ENCODE measurements at regions not wholly inside any gene's neighbourhood (a gene's known extent, or its start where the extent isn't known, plus 50 kb on each side); places are given as distances from the start of the nearest gene placed in this dataset.

- ChIA-PET CTCF (no interaction called here), RAD21 (ENCODE audit: low non-redundant PET in 1 of 2, low total read pairs in 2 of 2, uncharacterized antibody in 2 of 2, unreplicated experiment in 2 of 2) (no interaction called here), POLR2A (no interaction called here)
- H3K27ac ChIP-seq (ENCODE audit: low read depth, low read length): no peak overlapping the region
- no peaks in the 10 kb centered on the region for H3K9me2 ChIP-seq (ENCODE audit: insufficient read depth)
- no peak overlapping the region for H2AFZ ChIP-seq (ENCODE audit: low read depth, low read length, poor library complexity, severe bottlenecking)
- no peak overlapping the region for H3K9ac ChIP-seq (ENCODE audit: low read length)
- intact Hi-C loops (cut with micrococcal nuclease): no loop called here
- BruUV-seq (replicated peaks): no TSS peak
- no peaks in the 10 kb centered on the region for H3K27me3 ChIP-seq (ENCODE audit: insufficient read depth, low read length)
- H3K36me3 ChIP-seq (ENCODE audit: control insufficient read depth in 1 of 2, insufficient read depth in 2 of 2, low read length in 2 of 2): no peaks in the 10 kb centered on the region
- no peak for DNase-seq (ENCODE audit: low read depth, low spot score)
- ATAC-seq: no peak
- TF ChIP-seq POLR2AphosphoS5 (IDR thresholded peaks at IDR 0.05; ENCODE audit: low read depth, low read length) (no peak), YY1 (IDR thresholded peaks at IDR 0.05; ENCODE audit: extremely low read depth, insufficient replicate concordance, low read depth, low read length) (no peak), CEBPB (IDR thresholded peaks at IDR 0.05; ENCODE audit: low read depth) (no peak), ELF1 (IDR thresholded peaks at IDR 0.05; ENCODE audit: borderline replicate concordance, low read depth) (no peak), CTCF (IDR thresholded peaks at IDR 0.05 in 2 of 3, conservative IDR thresholded peaks at IDR 0.05 in 1 of 3; ENCODE audit: borderline replicate concordance in 1 of 3, insufficient read depth in 1 of 3, low read depth in 2 of 3, low read length in 2 of 3) (no peak), EGR1 (IDR thresholded peaks at IDR 0.05; ENCODE audit: low read depth) (no peak), ZNF274 (IDR thresholded peaks at IDR 0.05; ENCODE audit: low read depth, low read length) (no peak), CBX3 (IDR thresholded peaks at IDR 0.05; ENCODE audit: low read depth) (no peak), ATF3 (IDR thresholded peaks at IDR 0.05) (no peak), RAD21 (IDR thresholded peaks at IDR 0.05; ENCODE audit: low read depth) (no peak), SIN3A (IDR thresholded peaks at IDR 0.05; ENCODE audit: low read depth) (no peak), POLR2A (IDR thresholded peaks at IDR 0.05; ENCODE audit: borderline replicate concordance, extremely low read depth, insufficient read depth, insufficient read length) (no peak), SP1 (IDR thresholded peaks at IDR 0.05; ENCODE audit: low read depth) (no peak)
- H4K20me1 ChIP-seq (ENCODE audit: insufficient read depth): no peaks in the 10 kb centered on the region
- H3K4me2 ChIP-seq (ENCODE audit: low read length): no peak overlapping the region
- H3K4me1 ChIP-seq (ENCODE audit: control insufficient read depth in 1 of 2, insufficient read depth in 2 of 2, low read length in 2 of 2): no peaks in the 10 kb centered on the region
- peaks cover 12 to 28% of the 10 kb centered on the region in 2 experiments; a peak in 2 of 4 replicates for H3K9me3 ChIP-seq (ENCODE audit: control insufficient read depth in 1 of 2, insufficient read depth in 1 of 2, low read depth in 1 of 2, low read length in 2 of 2)
- H3K79me2 ChIP-seq (ENCODE audit: insufficient read depth, low read length): no peaks in the 10 kb centered on the region
- no peak overlapping the region for H3K4me3 ChIP-seq (replicated peaks in 1 of 2; ENCODE audit: low read depth in 1 of 2, low read length in 2 of 2)
These were observed 375.7 kb upstream of the VWC2 start for GRCh38 chr7:49397750-49398149.
